Non-pigmented ciliary epithelial cell (primary cell): ENCODE measurements at regions not wholly inside any gene's neighbourhood (a gene's known extent, or its start where the extent isn't known, plus 50 kb on each side); places are given as distances from the start of the nearest gene placed in this dataset.

Experiments
- DNase-seq: peaks from one replicate; pipeline ENCODE4 v3.0.0-alpha.2; 2010; ENCODE audit warnings: low read depth

- DNase-seq = no peak
Observed at GRCh38 chr6:25038999-25039398, 103.2 kb upstream of the RIPOR2 start.

- DNase-seq = no peak
Observed at GRCh38 chr6:25041485-25042035, 105.8 kb upstream of the RIPOR2 start.

- no peak for DNase-seq
Observed at GRCh38 chr6:25042036-25042521, 106.3 kb upstream of the RIPOR2 start.

GRCh38 chr6:25042536-25042935 is 106.8 kb upstream of the RIPOR2 start:
- no peak for DNase-seq

- DNase-seq = no peak
Observed at GRCh38 chr6:25042984-25043725, 107.4 kb upstream of the RIPOR2 start.

GRCh38 chr6:25043892-25044291 is 108.1 kb upstream of the RIPOR2 start:
- DNase-seq = no peak

- DNase-seq = no peak
Observed at GRCh38 chr6:25046942-25047341, 111.2 kb upstream of the RIPOR2 start.

GRCh38 chr6:25050356-25050755 is 114.6 kb upstream of the RIPOR2 start:
- DNase-seq = peak; percentile 78

- DNase-seq = no peak
Observed at GRCh38 chr6:25051083-25051482, 115.3 kb upstream of the RIPOR2 start.

GRCh38 chr6:25052181-25052580 is 116.4 kb upstream of the RIPOR2 start:
- no peak for DNase-seq

- DNase-seq = peak; percentile 38
Observed at GRCh38 chr6:25053875-25054371, 118.2 kb upstream of the RIPOR2 start.

GRCh38 chr6:25054469-25054868 is 118.7 kb upstream of the RIPOR2 start:
- DNase-seq = peak; percentile 52

GRCh38 chr6:25056130-25056529 is 120.4 kb upstream of the RIPOR2 start:
- DNase-seq = no peak

GRCh38 chr6:25057111-25057905 is 121.5 kb upstream of the RIPOR2 start:
- DNase-seq = no peak

GRCh38 chr6:25058441-25058840 is 122.7 kb upstream of the RIPOR2 start:
- DNase-seq = no peak

GRCh38 chr6:25058941-25059340 is 123.2 kb upstream of the RIPOR2 start:
- DNase-seq = no peak

- no peak for DNase-seq
Observed at GRCh38 chr6:25060522-25060921, 124.8 kb upstream of the RIPOR2 start.

GRCh38 chr6:25061289-25061936 is 125.7 kb upstream of the RIPOR2 start:
- DNase-seq = no peak

GRCh38 chr6:25062070-25062811 is 126.5 kb upstream of the RIPOR2 start:
- no peak for DNase-seq

- no peak for DNase-seq
Observed at GRCh38 chr6:25064006-25064405, 128.2 kb upstream of the RIPOR2 start.

GRCh38 chr6:25065666-25066065 is 129.9 kb upstream of the RIPOR2 start:
- DNase-seq = no peak

GRCh38 chr6:25066593-25066992 is 130.8 kb upstream of the RIPOR2 start:
- DNase-seq = no peak
